HFF-Myc (cell line): ENCODE measurements at regions not wholly inside any gene's neighbourhood (a gene's known extent, or its start where the extent isn't known, plus 50 kb on each side); places are given as distances from the start of the nearest gene placed in this dataset.

ENCODE experiments used
- DNase-seq: peaks from one replicate; pipeline ENCODE4 v3.0.0-alpha.2; 2011; ENCODE audit warnings: low read depth; ENCODE audit errors: extremely low read depth
- H3K4me3 ChIP-seq: replicated peaks from 2 replicates; pipeline ENCODE4 v1.5.1; 2011; ENCODE audit warnings: low read depth, mild to moderate bottlenecking, control low read depth, low read length
- CTCF ChIP-seq: IDR thresholded peaks from 2 replicates; pipeline ENCODE4 v1.5.1; 2012; ENCODE audit warnings: mild to moderate bottlenecking, low read depth, low read length, control low read depth; ENCODE audit errors: missing control alignments

GRCh38 chr10:113294868-113295267 is 258.0 kb upstream of the HABP2 start:
- DNase-seq = no peak
- TF ChIP-seq CTCF = no peak
- no peak overlapping the region for H3K4me3 ChIP-seq

DNA sequence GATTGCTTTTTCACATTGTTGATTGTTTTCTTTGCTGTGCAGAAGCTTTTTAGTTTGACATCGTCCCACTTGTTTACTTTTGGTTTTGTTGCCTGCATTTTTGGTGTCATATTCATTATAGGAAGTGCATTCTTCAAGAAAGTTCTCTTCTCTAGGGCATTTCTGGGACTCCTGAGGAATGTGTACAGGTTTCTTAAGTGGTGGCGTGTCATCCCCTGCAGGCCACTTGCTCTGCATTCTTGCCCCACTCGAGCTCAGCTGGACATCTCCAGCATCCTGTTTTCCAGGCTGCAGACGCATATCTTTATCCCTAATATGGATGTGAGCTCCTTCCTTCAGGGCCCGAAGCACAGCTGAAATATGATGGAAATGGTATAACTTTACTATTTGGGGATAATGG is 255.6 kb upstream of the HABP2 start:
- no peak overlapping the region for H3K4me3 ChIP-seq
- DNase-seq = no peak
- TF ChIP-seq CTCF = no peak

GRCh38 chr10:113298616-113299015 is 254.2 kb upstream of the HABP2 start:
- no peak for DNase-seq
- H3K4me3 ChIP-seq = no peak overlapping the region
- TF ChIP-seq CTCF = no peak

DNA sequence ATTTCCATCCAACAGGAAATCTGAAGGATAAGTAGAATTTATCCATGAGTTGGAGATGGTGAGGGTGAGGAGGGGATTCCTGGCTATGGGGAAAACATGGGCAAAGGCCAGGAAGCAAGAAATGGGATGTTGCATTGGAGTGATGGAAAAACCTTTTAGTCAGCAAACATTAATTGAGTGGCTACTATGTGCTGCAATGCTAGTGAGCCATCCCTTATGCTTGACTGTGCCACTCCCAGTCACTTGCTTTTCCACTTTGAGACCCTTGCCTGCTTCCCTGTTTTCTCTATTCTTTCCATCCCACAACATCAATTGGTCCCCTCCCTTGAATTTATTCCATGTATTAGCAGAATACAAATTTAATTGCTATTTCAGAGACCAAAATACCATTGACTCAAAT is 252.7 kb upstream of the HABP2 start:
- TF ChIP-seq CTCF = no peak
- no peak for DNase-seq
- H3K4me3 ChIP-seq = no peak overlapping the region

DNA sequence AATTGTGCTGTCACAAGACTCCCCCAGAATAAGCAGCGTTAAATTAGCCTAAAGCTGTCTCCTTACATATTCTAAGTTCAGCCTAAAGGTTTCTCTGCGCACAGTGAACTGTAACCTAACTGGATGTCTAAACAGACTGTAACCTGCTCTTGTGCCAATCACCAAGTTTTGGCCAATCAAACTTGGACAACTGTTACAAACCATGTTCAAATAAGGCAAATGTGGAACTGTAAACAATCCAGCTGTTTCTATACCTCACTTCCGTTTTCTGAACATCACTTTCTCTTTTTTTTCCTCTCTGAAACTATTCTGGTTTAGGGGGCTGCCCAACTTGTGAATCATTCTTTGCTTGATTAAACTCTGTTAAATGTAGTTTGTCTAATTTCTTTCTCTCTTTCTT is 252.2 kb upstream of the HABP2 start:
- no peak for TF ChIP-seq CTCF
- DNase-seq = no peak

DNA sequence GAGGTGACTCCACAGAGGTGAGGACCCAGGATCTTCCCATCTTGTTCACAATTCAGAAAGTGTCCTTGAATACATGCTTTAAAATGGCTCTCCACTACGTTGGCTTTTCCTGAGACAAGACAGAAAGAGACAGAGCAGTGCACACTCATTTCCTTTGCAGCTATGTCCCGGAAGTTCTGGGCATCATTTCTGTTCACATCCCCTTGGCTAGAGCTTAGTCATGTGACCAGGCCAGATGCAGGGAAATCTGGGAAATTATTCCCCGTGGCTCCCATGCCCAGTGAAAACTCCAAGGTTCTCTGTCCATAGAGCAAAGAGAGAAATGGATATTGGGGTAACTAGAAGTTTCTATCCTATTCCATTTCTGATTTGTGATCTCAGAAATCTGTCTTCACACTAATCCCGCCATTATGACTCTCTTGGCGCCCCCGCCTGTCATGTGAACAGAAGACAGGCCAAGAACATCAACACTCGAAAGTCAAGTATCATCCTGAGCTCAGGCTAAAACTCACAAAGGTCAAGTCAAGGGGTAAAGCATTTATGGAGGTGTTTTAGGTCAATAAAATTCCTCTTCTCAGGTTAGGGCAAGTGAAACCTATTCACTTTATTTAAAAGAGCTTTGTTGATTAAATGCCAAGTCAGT is 251.4 kb upstream of the HABP2 start:
- TF ChIP-seq CTCF = no peak
- DNase-seq = no peak
- H3K4me3 ChIP-seq = no peak overlapping the region

More for the DNA sequence above, 252.2 kb upstream of the HABP2 start:
- no peak overlapping the region for H3K4me3 ChIP-seq

GRCh38 chr10:113302062-113302461 is 250.8 kb upstream of the HABP2 start:
- DNase-seq = no peak
- no peak for TF ChIP-seq CTCF
- no peak overlapping the region for H3K4me3 ChIP-seq
